Ovary (tissue), 3 donors: ENCODE measurements at regions not wholly inside any gene's neighbourhood (a gene's known extent, or its start where the extent isn't known, plus 50 kb on each side); places are given as distances from the start of the nearest gene placed in this dataset.

Experiments
- CTCF ChIP-seq, 3 donors: fragments of 450-650 bp in 2 of 3; fragments of 200-600 bp in 1 of 3; IDR thresholded peaks; one replicate each; pipeline versions ENCODE4 v1.5.1 to v1.8.0; 2016 to 2022; ENCODE audit warnings: antibody characterized with exemption in 3 of 3, mild to moderate bottlenecking in 1 of 3
- EP300 ChIP-seq: sonication (generic); formaldehyde crosslinking; IDR thresholded peaks from one replicate; pipeline ENCODE4 v1.6.1; 2017; ENCODE audit warnings: antibody characterized with exemption
- donor health status: DM: no; HTN: no; CAD: no.

- no peak for TF ChIP-seq CTCF (IDR thresholded peaks at IDR 0.05)
- TF ChIP-seq EP300 = no peak
Measured at GRCh38 chr18:64405161-64405560, 256.3 kb upstream of the LINC00305 start.
